ENCODE measurements at regions not wholly inside any gene's neighbourhood (a gene's known extent, or its start where the extent isn't known, plus 50 kb on each side); places are given as distances from the start of the nearest gene placed in this dataset.

GRCh38 chr6:74654296-74654695 lies 551.6 kb downstream of the COL12A1 start:
- Histone ChIP-seq H3K36me3 (ENCODE audit: insufficient read depth) (0 out of 2 replicates have a peak, but pooled peaks cover 5% of the 10 kb centered on the region), H3K4me2 (no peak overlapping the region), H3F3A (replicated peaks; ENCODE audit: low read depth) (no peaks in the 10 kb centered on the region), H4K20me1 (replicated peaks; ENCODE audit: insufficient read depth) (no peaks in the 10 kb centered on the region), H2AFZ (no peak overlapping the region), H3K27ac (ENCODE audit: low read depth) (no peak overlapping the region), H3K4me1 (ENCODE audit: insufficient read depth) (no peaks in the 10 kb centered on the region), H3K27me3 (ENCODE audit: insufficient read depth) (no peaks in the 10 kb centered on the region), H3K4me3 (no peak overlapping the region), H3K79me2 (replicated peaks; ENCODE audit: insufficient read depth) (no peaks in the 10 kb centered on the region), H3K9me2 (ENCODE audit: insufficient read depth) (no peaks in the 10 kb centered on the region; the same call in 1 of the 2 replicates)
- Mint-ChIP-seq H3K36me3 (ENCODE audit: low read depth) (peaks cover 1% of the 10 kb centered on the region; the same call in 1 of the 3 replicates), H3K27ac (no peak overlapping the region), H3K27me3 (ENCODE audit: insufficient read depth, low read depth, poor library complexity) (no peaks in the 10 kb centered on the region), H3K9me3 (peaks cover 5% of the 10 kb centered on the region), H3K4me1 (no peaks in the 10 kb centered on the region), H3K4me3 (no peak overlapping the region)
- TF ChIP-seq, protein P1, sequence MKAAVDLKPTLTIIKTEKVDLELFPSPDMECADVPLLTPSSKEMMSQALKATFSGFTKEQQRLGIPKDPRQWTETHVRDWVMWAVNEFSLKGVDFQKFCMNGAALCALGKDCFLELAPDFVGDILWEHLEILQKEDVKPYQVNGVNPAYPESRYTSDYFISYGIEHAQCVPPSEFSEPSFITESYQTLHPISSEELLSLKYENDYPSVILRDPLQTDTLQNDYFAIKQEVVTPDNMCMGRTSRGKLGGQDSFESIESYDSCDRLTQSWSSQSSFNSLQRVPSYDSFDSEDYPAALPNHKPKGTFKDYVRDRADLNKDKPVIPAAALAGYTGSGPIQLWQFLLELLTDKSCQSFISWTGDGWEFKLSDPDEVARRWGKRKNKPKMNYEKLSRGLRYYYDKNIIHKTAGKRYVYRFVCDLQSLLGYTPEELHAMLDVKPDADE (IDR thresholded peaks at IDR 0.05) = no peak
- no peak for TF ChIP-seq POLR2AphosphoS5 (IDR thresholded peaks at IDR 0.05; ENCODE audit: low read depth)
- TF ChIP-seq NANOG (IDR thresholded peaks at IDR 0.05; ENCODE audit: borderline replicate concordance) = no peak
- TF ChIP-seq ZNF462 (CRISPR knock-in tag; IDR thresholded peaks at IDR 0.05) = no peak
- no peak for TF ChIP-seq CREB1 (CRISPR knock-in tag; IDR thresholded peaks at IDR 0.05; ENCODE audit: low read depth)
- DNase-seq (ENCODE audit: low spot score) = no peak
- ATAC-seq = no peak

Measured in GM23338 (cell line).